Activated gamma-delta T cell treated with anti-CD3 and anti-CD28 coated beads, Interleukin-2, amount 50 U/mL, for 16 hours (primary cell): ENCODE measurements at regions not wholly inside any gene's neighbourhood (a gene's known extent, or its start where the extent isn't known, plus 50 kb on each side); places are given as distances from the start of the nearest gene placed in this dataset.

Experiments
- DNase-seq: peaks from one replicate; pipeline ENCODE4 v3.0.0-alpha.2; 2020; ENCODE audit warnings: low read depth

- DNase-seq: no peak
Observed at GRCh38 chr2:173669271-173669853, 295.8 kb downstream of the SP3 start.

DNA sequence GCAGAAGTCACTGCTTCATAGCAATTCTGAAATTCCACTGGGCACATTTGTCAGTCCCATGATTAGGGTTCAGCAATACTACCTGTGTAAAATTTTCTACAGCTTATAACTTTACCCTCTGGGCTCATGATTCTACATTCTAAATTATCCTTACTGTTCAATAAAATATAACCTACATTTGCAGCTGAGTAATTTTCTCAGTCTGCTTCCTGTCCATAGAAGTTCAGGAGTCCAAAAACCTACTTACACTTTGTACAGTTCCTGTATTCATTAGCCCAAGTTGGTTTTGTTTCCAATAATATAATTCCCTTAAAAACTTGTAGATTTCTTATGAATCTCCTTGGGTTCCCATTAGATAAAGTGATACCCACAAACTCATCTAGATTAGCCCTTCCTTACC is 295.3 kb downstream of the SP3 start:
- no peak for DNase-seq

DNA sequence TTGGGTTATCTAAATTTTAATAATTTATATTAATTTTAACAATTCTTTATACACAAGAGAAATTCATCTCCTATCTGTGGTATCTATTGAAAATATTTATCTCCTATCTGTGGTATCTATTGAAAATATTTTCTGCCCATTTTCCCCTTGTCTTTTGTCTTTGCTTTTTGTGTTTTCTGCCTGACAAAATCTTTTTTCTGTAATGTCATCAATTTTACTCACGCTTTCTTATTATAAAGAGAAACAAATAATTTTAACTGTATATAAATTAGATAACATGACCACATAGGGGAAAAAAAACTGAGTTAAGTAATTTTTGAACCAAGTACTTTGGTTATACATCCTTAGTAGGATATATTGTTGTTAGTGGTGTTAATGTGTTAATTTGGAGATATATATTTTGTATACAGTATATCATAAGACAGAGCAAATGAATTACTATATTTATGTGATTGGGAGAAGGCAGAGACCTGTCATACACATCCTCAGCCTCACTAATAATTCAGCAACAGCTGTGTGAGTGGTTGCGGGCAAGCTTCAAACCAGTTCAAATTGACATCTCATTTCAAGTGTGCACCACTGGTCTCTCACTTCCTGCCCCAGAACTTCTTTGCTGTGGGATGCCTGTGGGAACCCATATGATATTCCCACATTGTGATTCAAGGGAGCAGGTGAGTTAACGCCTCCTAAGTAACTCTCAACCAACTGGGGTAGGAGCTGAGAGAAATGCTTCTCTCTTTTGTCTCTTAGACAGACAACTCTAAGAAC is 292.4 kb downstream of the SP3 start:
- DNase-seq: no peak

- DNase-seq: no peak
Observed at GRCh38 chr2:173673640-173674039, 291.5 kb downstream of the SP3 start.

DNA sequence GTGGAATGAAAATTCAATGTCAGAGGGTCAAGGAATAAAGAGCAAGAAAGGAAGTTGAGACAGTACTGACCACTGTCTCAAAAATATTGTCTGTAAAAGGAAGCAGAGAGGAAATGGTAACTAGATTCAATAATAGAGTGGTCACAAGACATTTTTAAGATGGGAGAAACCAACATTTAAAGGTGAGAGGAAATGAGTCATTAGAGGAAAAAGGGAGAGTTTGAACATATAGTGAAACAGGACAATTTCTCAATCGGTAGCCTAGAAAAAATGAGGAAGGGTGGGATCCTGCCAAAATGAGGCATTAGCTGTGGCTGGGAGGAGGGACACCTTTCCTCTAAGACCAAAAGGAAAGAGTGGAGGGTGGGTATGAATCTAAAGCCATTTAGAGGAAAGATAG is 288.5 kb downstream of the SP3 start:
- no peak for DNase-seq

- no peak for DNase-seq
Observed at GRCh38 chr2:173678186-173678585, 287.0 kb downstream of the SP3 start.

DNA sequence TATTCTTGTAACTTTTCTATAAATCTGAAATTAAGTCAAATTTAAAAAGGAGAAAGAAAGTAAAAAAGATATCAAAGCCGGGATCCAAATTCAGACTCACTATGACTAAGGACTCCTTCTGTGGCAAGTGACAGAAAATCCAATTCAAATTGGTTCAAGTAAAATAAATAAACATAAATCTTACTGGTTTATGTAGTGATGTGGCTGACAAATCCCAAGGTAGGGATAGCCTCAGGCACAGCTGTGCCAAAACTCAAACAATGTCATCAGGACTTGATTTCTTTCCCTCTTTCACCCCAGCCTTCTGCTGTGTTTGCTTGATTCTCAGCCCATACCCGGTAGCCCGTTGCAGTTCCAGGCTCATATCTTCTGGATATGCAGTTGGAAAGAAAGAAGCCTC is 284.6 kb downstream of the SP3 start:
- no peak for DNase-seq

GRCh38 chr2:173681881-173682650 is 283.1 kb downstream of the SP3 start:
- DNase-seq: no peak

DNA sequence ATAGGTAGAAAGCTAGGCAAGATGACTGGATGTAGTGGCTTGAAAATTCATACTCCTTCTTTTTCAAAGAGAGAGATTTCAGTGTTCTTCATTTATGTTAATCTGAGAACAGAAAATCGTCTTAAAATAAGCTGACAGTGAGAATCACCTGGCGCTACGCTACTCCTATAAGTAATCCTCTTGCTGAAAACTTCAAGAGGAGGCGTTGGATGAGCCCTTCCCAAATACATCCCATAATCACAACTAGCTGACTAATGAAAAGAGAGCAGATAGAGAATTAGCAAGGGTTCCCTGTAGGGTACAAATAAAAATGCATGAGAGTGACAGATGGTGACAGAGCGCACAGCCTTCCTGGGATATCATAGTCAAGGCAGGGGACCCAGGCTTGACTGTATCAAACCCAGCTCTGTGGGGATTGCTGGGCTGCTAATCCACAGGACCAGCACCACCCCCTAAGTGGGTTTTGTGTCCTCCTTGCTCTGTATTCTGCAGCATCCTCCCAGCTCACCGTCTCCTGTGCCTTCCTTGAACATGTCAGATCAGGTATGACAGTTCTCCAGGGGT is 280.2 kb downstream of the SP3 start:
- no peak for DNase-seq

GRCh38 chr2:173690349-173690748 is 274.8 kb downstream of the SP3 start:
- DNase-seq: no peak

- DNase-seq: no peak
Observed at GRCh38 chr2:173692068-173692467, 273.1 kb downstream of the SP3 start.

- no peak for DNase-seq
Observed at GRCh38 chr2:173693044-173693589, 272.1 kb downstream of the SP3 start.

GRCh38 chr2:173696274-173696673 is 268.9 kb downstream of the SP3 start:
- no peak for DNase-seq

DNA sequence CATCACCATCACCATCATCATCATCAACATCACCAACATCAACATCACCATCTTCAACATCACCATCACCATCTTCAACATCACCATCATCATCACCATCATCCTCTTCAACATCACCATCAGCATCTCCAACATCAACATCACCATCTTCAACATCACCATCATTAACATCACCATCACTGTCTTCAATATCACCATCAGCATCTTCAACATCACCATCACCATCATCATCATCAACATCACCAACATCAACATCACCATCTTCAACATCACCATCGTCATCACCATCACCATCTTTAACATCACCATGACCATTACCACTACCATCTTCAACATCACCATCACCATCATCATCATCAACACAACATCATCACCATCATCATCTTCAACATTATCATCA is 267.2 kb downstream of the SP3 start:
- DNase-seq: no peak

DNA sequence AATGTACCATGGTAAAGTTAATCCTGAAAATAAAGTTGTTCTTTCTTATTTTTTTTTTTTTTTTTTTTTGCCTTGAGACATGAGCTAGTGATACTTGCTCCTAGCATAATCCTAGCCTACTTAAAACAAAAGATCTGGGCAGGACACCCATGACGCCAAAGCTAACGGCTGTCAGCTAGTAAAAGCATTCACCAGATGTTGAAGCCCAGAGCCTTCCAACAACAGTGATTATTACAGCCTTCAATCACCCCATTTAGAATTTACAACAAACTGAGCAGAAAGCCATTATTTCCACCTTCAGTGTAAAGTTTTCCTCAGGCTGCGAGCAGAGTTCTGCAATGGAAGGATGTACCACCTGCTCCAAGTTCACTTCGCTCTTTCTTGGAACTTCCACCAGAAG is 259.5 kb downstream of the SP3 start:
- no peak for DNase-seq

- DNase-seq: no peak
Observed at GRCh38 chr2:173706936-173707335, 258.2 kb downstream of the SP3 start.

DNA sequence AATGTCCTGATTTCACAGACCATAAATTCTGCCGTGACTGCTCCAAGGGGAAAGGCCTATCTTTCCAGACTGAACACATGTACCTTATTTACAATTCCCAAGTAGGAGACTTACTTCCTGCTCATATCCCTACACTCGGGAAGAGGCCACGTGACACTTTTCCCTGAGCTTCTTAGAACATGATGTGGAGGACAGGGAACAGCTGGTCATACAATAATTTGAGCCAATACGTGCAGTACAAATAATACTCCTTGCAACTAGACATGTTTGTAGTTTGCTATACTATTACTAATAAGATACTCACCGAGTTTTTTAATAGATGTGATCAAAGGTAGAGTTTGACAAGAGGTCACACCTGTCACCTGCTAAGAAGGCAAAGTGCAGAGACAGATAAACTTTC is 256.4 kb downstream of the SP3 start:
- DNase-seq: no peak

DNA sequence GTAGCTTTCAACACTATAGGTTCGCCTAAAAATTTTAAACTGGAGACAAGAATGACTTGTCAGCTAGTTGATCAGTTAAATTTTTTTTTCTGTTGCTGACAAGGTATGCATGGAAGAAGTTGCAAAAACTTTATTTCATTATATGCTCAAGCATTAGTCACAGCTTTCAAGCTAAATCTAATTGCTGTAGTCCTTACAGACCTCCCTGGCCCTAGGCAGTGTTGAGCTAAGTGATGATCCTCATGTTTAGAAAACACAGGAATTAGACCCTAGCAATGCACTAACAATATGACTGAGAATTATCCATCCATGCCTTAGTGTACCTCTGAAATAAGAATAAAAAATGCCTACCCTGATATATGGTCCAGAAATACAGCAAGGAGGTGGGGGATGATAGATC is 253.4 kb downstream of the SP3 start:
- DNase-seq: no peak

DNA sequence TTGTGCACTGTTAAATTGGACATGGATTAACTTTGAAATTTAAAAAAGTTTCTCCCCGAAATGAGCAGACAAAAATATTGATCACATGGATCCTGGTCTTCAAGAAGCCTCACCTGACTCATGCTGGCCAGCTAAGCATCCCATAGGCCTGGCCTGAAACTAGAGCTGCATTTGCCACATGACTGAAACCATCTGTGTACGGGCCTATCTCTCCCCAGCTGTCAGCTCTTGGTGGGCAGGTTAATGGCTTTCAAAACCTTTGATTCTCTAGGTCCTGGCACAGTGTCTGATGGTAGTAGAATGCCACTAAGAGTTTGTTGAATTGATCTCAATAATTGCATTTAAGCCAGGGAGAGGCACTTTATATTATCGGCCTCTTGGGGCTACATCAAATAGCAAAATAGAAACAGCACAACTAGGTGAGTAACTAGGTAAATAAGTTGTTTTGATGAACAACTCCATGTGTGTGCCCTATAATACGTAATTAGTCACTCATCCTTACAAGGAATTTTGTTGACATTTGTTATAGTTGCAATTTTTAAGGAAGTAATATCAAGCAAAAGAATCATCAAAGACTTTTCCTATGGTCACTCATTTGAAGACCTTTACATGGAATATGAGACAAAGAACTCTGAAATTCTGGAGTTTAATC is 251.1 kb downstream of the SP3 start:
- DNase-seq: no peak

GRCh38 chr2:173715441-173715840 is 249.7 kb downstream of the SP3 start:
- no peak for DNase-seq

- DNase-seq: no peak
Observed at GRCh38 chr2:173716458-173717052, 248.6 kb downstream of the SP3 start.

GRCh38 chr2:173719471-173719870 is 245.7 kb downstream of the SP3 start:
- DNase-seq: no peak
